Muscle of back (tissue), 3 donors: ENCODE measurements at regions not wholly inside any gene's neighbourhood (a gene's known extent, or its start where the extent isn't known, plus 50 kb on each side); places are given as distances from the start of the nearest gene placed in this dataset.

Experiments used
- DNase-seq, 3 donors: peaks; one replicate each; pipeline versions ENCODE4 v3.0.0 to v3.0.0-alpha.2; 2013

- DNase-seq: peak in 2 of 3 donors; percentile 40 to 58
Measured at GRCh38 chr6:114556846-114557488, 214.1 kb upstream of the HS3ST5 start.

GRCh38 chr6:114550316-114550715 is 207.5 kb upstream of the HS3ST5 start:
- no peak for DNase-seq

GRCh38 chr6:114543696-114544095 is 200.9 kb upstream of the HS3ST5 start:
- DNase-seq: no peak

- no peak for DNase-seq
Measured at GRCh38 chr6:114541794-114542193, 199.0 kb upstream of the HS3ST5 start.

- DNase-seq: no peak
Measured at GRCh38 chr6:114537977-114538376, 195.2 kb upstream of the HS3ST5 start.

- no peak for DNase-seq
Measured at GRCh38 chr6:114534813-114535212, 192.0 kb upstream of the HS3ST5 start.

GRCh38 chr6:114524081-114524480 is 181.3 kb upstream of the HS3ST5 start:
- no peak for DNase-seq

- no peak for DNase-seq
Measured at GRCh38 chr6:114523508-114523907, 180.7 kb upstream of the HS3ST5 start.

- DNase-seq: no peak
Measured at GRCh38 chr6:114521926-114522325, 179.1 kb upstream of the HS3ST5 start.

- DNase-seq: no peak
Measured at GRCh38 chr6:114520976-114521375, 178.2 kb upstream of the HS3ST5 start.

- no peak for DNase-seq
Measured at GRCh38 chr6:114514170-114514569, 171.3 kb upstream of the HS3ST5 start.

- no peak for DNase-seq
Measured at GRCh38 chr6:114471450-114471849, 128.6 kb upstream of the HS3ST5 start.

GRCh38 chr6:114467931-114468330 is 125.1 kb upstream of the HS3ST5 start:
- DNase-seq: peak in 2 of 3 donors; percentile 3 to 10

GRCh38 chr6:114465511-114465910 is 122.7 kb upstream of the HS3ST5 start:
- DNase-seq: no peak

- no peak for DNase-seq
Measured at GRCh38 chr6:114453737-114454276, 111.0 kb upstream of the HS3ST5 start.

- DNase-seq: no peak
Measured at GRCh38 chr6:114452785-114453401, 110.1 kb upstream of the HS3ST5 start.

GRCh38 chr6:114450631-114451030 is 107.8 kb upstream of the HS3ST5 start:
- DNase-seq: no peak

GRCh38 chr6:114449659-114450058 is 106.8 kb upstream of the HS3ST5 start:
- no peak for DNase-seq

- no peak for DNase-seq
Measured at GRCh38 chr6:114446342-114446741, 103.5 kb upstream of the HS3ST5 start.

GRCh38 chr6:114445846-114446245 is 103.0 kb upstream of the HS3ST5 start:
- no peak for DNase-seq

GRCh38 chr6:114439411-114439810 is 96.6 kb upstream of the HS3ST5 start:
- no peak for DNase-seq

- DNase-seq: no peak
Measured at GRCh38 chr6:114437235-114437634, 94.4 kb upstream of the HS3ST5 start.

- DNase-seq: no peak
Measured at GRCh38 chr6:114436691-114437090, 93.9 kb upstream of the HS3ST5 start.

GRCh38 chr6:114435985-114436384 is 93.2 kb upstream of the HS3ST5 start:
- DNase-seq: no peak
